GM12891 (cell line): ENCODE measurements at regions not wholly inside any gene's neighbourhood (a gene's known extent, or its start where the extent isn't known, plus 50 kb on each side); places are given as distances from the start of the nearest gene placed in this dataset.

Experiments used
- PAX5 ChIP-seq: IDR thresholded peaks from 2 replicates; pipeline ENCODE4 v1.6.1; 2011; ENCODE audit warnings: low read length, moderate library complexity, mild to moderate bottlenecking; ENCODE audit not compliant: insufficient read depth, severe bottlenecking
- POLR2A ChIP-seq: IDR thresholded peaks from 2 replicates; pipeline ENCODE4 v1.6.1; 2011; ENCODE audit warnings: low read depth, low read length, control low read depth
- POLR2AphosphoS5 ChIP-seq: IDR thresholded peaks from 2 replicates; pipeline ENCODE4 v1.6.1; 2011; ENCODE audit warnings: low read depth, low read length, control low read depth
- POU2F2 ChIP-seq: IDR thresholded peaks from 2 replicates; pipeline ENCODE4 v1.6.1; 2011; ENCODE audit warnings: low read depth, mild to moderate bottlenecking, control low read depth, low read length, moderate library complexity
- SPI1 ChIP-seq: IDR thresholded peaks from 2 replicates; pipeline ENCODE4 v1.6.1; 2011; ENCODE audit warnings: low read depth, low read length, control low read depth
- TAF1 ChIP-seq: IDR thresholded peaks from 2 replicates; pipeline ENCODE4 v1.6.1; 2011; ENCODE audit warnings: low read depth, low read length, control low read depth

DNA sequence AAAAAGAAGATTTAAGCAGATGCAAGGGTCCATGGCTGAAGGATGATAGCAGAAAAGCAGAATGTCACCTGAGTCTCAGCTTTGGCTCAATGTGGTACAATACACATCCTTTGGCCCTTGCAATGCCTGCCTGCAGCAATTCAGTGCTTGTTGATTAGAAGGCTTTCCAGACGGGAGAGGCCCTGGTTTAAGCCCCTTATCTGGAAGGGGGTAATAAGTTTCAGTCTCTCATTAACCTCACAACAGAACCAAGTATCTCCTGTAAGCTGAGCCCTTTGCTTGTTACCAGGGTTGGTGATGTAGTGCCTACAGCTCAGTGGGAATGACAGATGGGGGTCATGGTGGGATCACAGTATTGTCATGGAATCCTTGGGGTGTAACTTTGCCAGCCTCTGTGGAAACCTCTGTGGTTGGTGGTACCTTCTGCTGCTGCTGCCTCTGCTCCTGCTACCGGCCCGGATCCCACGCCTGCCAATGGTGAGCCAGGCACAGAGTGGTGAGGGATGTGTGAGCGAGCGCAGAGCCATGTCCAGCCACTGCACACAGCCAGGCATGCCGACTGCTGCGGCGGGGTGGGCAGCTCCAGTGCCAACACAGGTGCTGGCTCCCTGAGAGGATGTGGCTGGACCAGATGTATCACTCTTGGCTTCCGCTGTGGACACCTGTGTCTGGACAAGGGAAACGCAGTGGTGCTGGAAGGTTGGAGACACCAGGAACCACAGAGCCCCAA lies 81.2 kb downstream of the ADRA2C start:
- TF ChIP-seq POLR2A (no peak), TAF1 (no peak), POLR2AphosphoS5 (no peak), SPI1 (no peak), PAX5 (no peak), POU2F2 (no peak)
